GM20000 (cell line): ENCODE measurements at regions not wholly inside any gene's neighbourhood (a gene's known extent, or its start where the extent isn't known, plus 50 kb on each side); places are given as distances from the start of the nearest gene placed in this dataset.

Experiments
- DNase-seq: peaks from one replicate; pipeline ENCODE4 v3.0.0; 2012; ENCODE audit warnings: low spot score
- CTCF ChIP-seq: IDR thresholded peaks from 2 replicates; pipeline ENCODE4 v1.5.1; 2012; ENCODE audit warnings: mild to moderate bottlenecking, control low read depth; ENCODE audit errors: extremely low read depth, missing control alignments

GRCh38 chr7:33784000-33784399 is 121.3 kb upstream of the BMPER start:
- no peak for TF ChIP-seq CTCF
- DNase-seq: no peak

- DNase-seq: no peak
These were observed 116.8 kb upstream of the BMPER start for GRCh38 chr7:33788531-33788930.

GRCh38 chr7:33789871-33790630 is 115.3 kb upstream of the BMPER start:
- no peak for TF ChIP-seq CTCF
- DNase-seq: no peak

More at GRCh38 chr7:33788531-33788930, 116.8 kb upstream of the BMPER start:
- TF ChIP-seq CTCF: no peak

GRCh38 chr7:33790746-33791145 is 114.6 kb upstream of the BMPER start:
- no peak for TF ChIP-seq CTCF
- DNase-seq: no peak

- DNase-seq: no peak
- TF ChIP-seq CTCF: no peak
These were observed 113.3 kb upstream of the BMPER start for GRCh38 chr7:33792041-33792440.

- no peak for TF ChIP-seq CTCF
- no peak for DNase-seq
These were observed 112.7 kb upstream of the BMPER start for GRCh38 chr7:33792547-33793105.

- TF ChIP-seq CTCF: no peak
- DNase-seq: no peak
These were observed 111.7 kb upstream of the BMPER start for GRCh38 chr7:33793616-33794015.
